ENCODE measurements at regions not wholly inside any gene's neighbourhood (a gene's known extent, or its start where the extent isn't known, plus 50 kb on each side); places are given as distances from the start of the nearest gene placed in this dataset.

DNA sequence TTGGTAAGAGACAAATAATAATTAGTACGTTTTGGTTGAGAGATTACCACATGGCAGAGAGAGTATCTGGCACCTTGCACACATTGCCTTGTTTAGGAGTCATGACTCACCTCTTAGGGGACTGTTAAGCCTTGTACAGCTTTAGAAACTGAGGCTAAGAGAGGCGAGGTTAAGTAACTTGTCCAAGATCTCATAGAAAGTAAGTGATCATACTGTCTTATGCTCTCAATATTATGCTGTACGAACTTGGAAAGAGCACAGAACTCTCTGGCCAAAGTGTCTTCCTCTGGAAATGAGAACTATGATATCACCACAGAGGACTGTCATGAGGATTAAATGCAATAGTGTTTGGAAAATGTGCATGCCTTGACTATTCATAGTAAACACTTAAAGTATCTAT is 249.0 kb downstream of the UTRN start:
- no peak for TF ChIP-seq POLR2A (IDR thresholded peaks at IDR 0.05)
- TF ChIP-seq, protein P1, sequence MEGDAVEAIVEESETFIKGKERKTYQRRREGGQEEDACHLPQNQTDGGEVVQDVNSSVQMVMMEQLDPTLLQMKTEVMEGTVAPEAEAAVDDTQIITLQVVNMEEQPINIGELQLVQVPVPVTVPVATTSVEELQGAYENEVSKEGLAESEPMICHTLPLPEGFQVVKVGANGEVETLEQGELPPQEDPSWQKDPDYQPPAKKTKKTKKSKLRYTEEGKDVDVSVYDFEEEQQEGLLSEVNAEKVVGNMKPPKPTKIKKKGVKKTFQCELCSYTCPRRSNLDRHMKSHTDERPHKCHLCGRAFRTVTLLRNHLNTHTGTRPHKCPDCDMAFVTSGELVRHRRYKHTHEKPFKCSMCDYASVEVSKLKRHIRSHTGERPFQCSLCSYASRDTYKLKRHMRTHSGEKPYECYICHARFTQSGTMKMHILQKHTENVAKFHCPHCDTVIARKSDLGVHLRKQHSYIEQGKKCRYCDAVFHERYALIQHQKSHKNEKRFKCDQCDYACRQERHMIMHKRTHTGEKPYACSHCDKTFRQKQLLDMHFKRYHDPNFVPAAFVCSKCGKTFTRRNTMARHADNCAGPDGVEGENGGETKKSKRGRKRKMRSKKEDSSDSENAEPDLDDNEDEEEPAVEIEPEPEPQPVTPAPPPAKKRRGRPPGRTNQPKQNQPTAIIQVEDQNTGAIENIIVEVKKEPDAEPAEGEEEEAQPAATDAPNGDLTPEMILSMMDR (IDR thresholded peaks at IDR 0.05), result no peak
